Activated CD4-positive, alpha-beta T cell treated with anti-CD3 and anti-CD28 coated beads, Interleukin-2, Interleukin-6, amounts not matched to agents 100 ng/mL and 50 ng/mL, durations not matched to agents 16 hours and 8 hours (primary cell): ENCODE measurements at regions not wholly inside any gene's neighbourhood (a gene's known extent, or its start where the extent isn't known, plus 50 kb on each side); places are given as distances from the start of the nearest gene placed in this dataset.
"Not testable (repeated sequence)": the region's sequence is repeated elsewhere in the genome, so short reads cannot be mapped to it uniquely, and the experiment has no call there.

Experiments used
- DNase-seq: peaks from one replicate; pipeline ENCODE4 v3.0.0-alpha.2; 2020

- no peak for DNase-seq
Observed at GRCh38 chr13:46498650-46499049, 54.3 kb upstream of the LRCH1 start.

GRCh38 chr13:46496086-46496485 is 56.9 kb upstream of the LRCH1 start:
- DNase-seq = no peak

- DNase-seq = no peak
Observed at GRCh38 chr13:46495651-46496050, 57.3 kb upstream of the LRCH1 start.

GRCh38 chr13:46495066-46495465 is 57.9 kb upstream of the LRCH1 start:
- no peak for DNase-seq

GRCh38 chr13:46492946-46493345 is 60.0 kb upstream of the LRCH1 start:
- peak; percentile 47 for DNase-seq

GRCh38 chr13:46491641-46492040 is 61.3 kb upstream of the LRCH1 start:
- no peak for DNase-seq

GRCh38 chr13:46490713-46491112 is 62.3 kb upstream of the LRCH1 start:
- DNase-seq = not testable (repeated sequence)

- no peak for DNase-seq
Observed at GRCh38 chr13:46490129-46490528, 62.8 kb upstream of the LRCH1 start.

GRCh38 chr13:46489586-46490023 is 63.4 kb upstream of the LRCH1 start:
- no peak for DNase-seq

GRCh38 chr13:46487748-46488147 is 65.2 kb upstream of the LRCH1 start:
- DNase-seq = peak; percentile 7

- DNase-seq = no peak
Observed at GRCh38 chr13:46486270-46486669, 66.7 kb upstream of the LRCH1 start.

- no peak for DNase-seq
Observed at GRCh38 chr13:46484561-46484960, 68.4 kb upstream of the LRCH1 start.

- no peak for DNase-seq
Observed at GRCh38 chr13:46481166-46481565, 71.8 kb upstream of the LRCH1 start.

- no peak for DNase-seq
Observed at GRCh38 chr13:46480131-46480530, 72.8 kb upstream of the LRCH1 start.

- DNase-seq = no peak
Observed at GRCh38 chr13:46479691-46480090, 73.3 kb upstream of the LRCH1 start.

GRCh38 chr13:46479283-46479682 is 73.7 kb upstream of the LRCH1 start:
- no peak for DNase-seq

GRCh38 chr13:46478651-46479050 is 74.3 kb upstream of the LRCH1 start:
- no peak for DNase-seq

GRCh38 chr13:46476174-46476573 is 76.8 kb upstream of the LRCH1 start:
- no peak for DNase-seq

- no peak for DNase-seq
Observed at GRCh38 chr13:46475541-46475991, 77.4 kb upstream of the LRCH1 start.

- no peak for DNase-seq
Observed at GRCh38 chr13:46473806-46474205, 79.2 kb upstream of the LRCH1 start.

- no peak for DNase-seq
Observed at GRCh38 chr13:46472384-46472783, 80.6 kb upstream of the LRCH1 start.

- not testable (repeated sequence) for DNase-seq
Observed at GRCh38 chr13:46469699-46470098, 82.6 kb upstream of the RUBCNL start.

- no peak for DNase-seq
Observed at GRCh38 chr13:46468570-46469463, 81.8 kb upstream of the RUBCNL start.

- not testable (repeated sequence) for DNase-seq
Observed at GRCh38 chr13:46467694-46468093, 80.6 kb upstream of the RUBCNL start.

GRCh38 chr13:46466074-46466473 is 79.0 kb upstream of the RUBCNL start:
- not testable (repeated sequence) for DNase-seq
